HEK293 (cell line): ENCODE measurements at regions not wholly inside any gene's neighbourhood (a gene's known extent, or its start where the extent isn't known, plus 50 kb on each side); places are given as distances from the start of the nearest gene placed in this dataset.

ENCODE experiments used
- CTCF ChIA-PET: fragments of 350-600 bp; formaldehyde crosslinking; extraction: SDS; loops from one replicate; lab custom pipeline; 2021; ENCODE audit warnings: antibody characterized with exemption; lab: Yijun Ruan, JAX
- POLR2A ChIA-PET: fragments of 300-600 bp; formaldehyde crosslinking; extraction: SDS; loops from one replicate; lab custom pipeline; 2020; ENCODE audit warnings: antibody characterized with exemption, inconsistent platforms; lab: Yijun Ruan, JAX
- H3K27ac ChIP-seq: fragments of 200-500 bp; sonication (Bioruptor generic); 2 replicates; pipeline ENCODE4 v1.5.1; 2014; ENCODE audit warnings: low read depth, low read length, control low read depth, inconsistent platforms; ENCODE audit errors: extremely low read depth
- H3K36me3 ChIP-seq, 2 experiments: fragments of 200-500 bp in 1 of 2; sonication (Bioruptor generic) in 1 of 2; 1 replicate in 1 of 2; 2 replicates in 1 of 2; pipeline ENCODE4 v1.5.1; 2014 to 2017; ENCODE audit warnings: inconsistent platforms in 2 of 2, low read length in 2 of 2; ENCODE audit not compliant: control insufficient read depth in 2 of 2, insufficient read depth in 1 of 2
- H3K4me1 ChIP-seq: fragments of 200-500 bp; sonication (Bioruptor generic); 2 replicates; pipeline ENCODE4 v1.5.1; 2014; ENCODE audit warnings: mild to moderate bottlenecking, low read length, inconsistent platforms; ENCODE audit not compliant: control insufficient read depth, insufficient read depth
- H3K4me3 ChIP-seq: 2 replicates; pipeline ENCODE4 v1.5.1; 2011; ENCODE audit warnings: low read depth, mild to moderate bottlenecking, control low read depth, low read length, moderate library complexity
- H3K9me3 ChIP-seq: fragments of 200-500 bp; sonication (Bioruptor generic); 2 replicates; pipeline ENCODE4 v1.5.1; 2014; ENCODE audit warnings: low read depth, low read length, inconsistent platforms; ENCODE audit not compliant: control insufficient read depth, insufficient read depth
- BCL11B ChIP-seq: fragments of 450-650 bp; formaldehyde crosslinking; IDR thresholded peaks from 2 replicates; pipeline ENCODE4 v1.5.1; 2016; ENCODE audit warnings: low read depth, missing biosample characterization, missing genetic modification characterization
- GLIS2 ChIP-seq: fragments of 450-650 bp; formaldehyde crosslinking; IDR thresholded peaks from 2 replicates; pipeline ENCODE4 v1.5.1; 2016; ENCODE audit warnings: missing biosample characterization, missing genetic modification characterization
- HOXA7 ChIP-seq: sonication (generic); formaldehyde crosslinking; IDR thresholded peaks from 2 replicates; pipeline ENCODE4 v1.8.1; 2022; ENCODE audit warnings: missing genetic modification reagents, borderline replicate concordance
- REPIN1 ChIP-seq: fragments of 450-650 bp; formaldehyde crosslinking; IDR thresholded peaks from 2 replicates; pipeline ENCODE4 v1.5.1; 2017; ENCODE audit warnings: missing biosample characterization, missing genetic modification characterization, low read depth
- ZEB2 ChIP-seq: fragments of 450-650 bp; formaldehyde crosslinking; IDR thresholded peaks from 2 replicates; pipeline ENCODE4 v1.5.1; 2016; ENCODE audit warnings: missing biosample characterization, missing genetic modification characterization
- ZFP69B ChIP-seq: fragments of 450-650 bp; formaldehyde crosslinking; IDR thresholded peaks from 2 replicates; pipeline ENCODE4 v1.5.1; 2016; ENCODE audit warnings: missing biosample characterization, missing genetic modification characterization
- ZNF155 ChIP-seq: fragments of 450-650 bp; formaldehyde crosslinking; IDR thresholded peaks from 2 replicates; pipeline ENCODE4 v1.5.1; 2016; ENCODE audit warnings: missing biosample characterization, missing genetic modification characterization
- ZNF157 ChIP-seq: fragments of 450-650 bp; formaldehyde crosslinking; IDR thresholded peaks from 2 replicates; pipeline ENCODE4 v1.5.1; 2016; ENCODE audit warnings: missing biosample characterization, missing genetic modification characterization
- ZNF248 ChIP-seq: fragments of 450-650 bp; formaldehyde crosslinking; IDR thresholded peaks from 2 replicates; pipeline ENCODE4 v1.5.1; 2017; ENCODE audit warnings: missing biosample characterization, missing genetic modification characterization
- ZNF266 ChIP-seq: fragments of 450-650 bp; formaldehyde crosslinking; IDR thresholded peaks from 2 replicates; pipeline ENCODE4 v1.5.1; 2016; ENCODE audit warnings: missing biosample characterization, missing genetic modification characterization, low read depth
- ZNF335 ChIP-seq: fragments of 450-650 bp; formaldehyde crosslinking; conservative IDR thresholded peaks from 2 replicates; pipeline ENCODE4 v1.5.1; 2016; ENCODE audit warnings: missing biosample characterization, missing genetic modification characterization
- ZNF501 ChIP-seq: fragments of 450-650 bp; formaldehyde crosslinking; IDR thresholded peaks from 2 replicates; pipeline ENCODE4 v1.5.1; 2016; ENCODE audit warnings: missing biosample characterization, missing genetic modification characterization
- ZNF596 ChIP-seq: fragments of 450-650 bp; IDR thresholded peaks from 2 replicates; pipeline ENCODE4 v1.5.0; 2018; ENCODE audit warnings: missing biosample characterization, mild to moderate bottlenecking, missing genetic modification characterization, moderate library complexity
- ZNF701 ChIP-seq: fragments of 450-650 bp; formaldehyde crosslinking; IDR thresholded peaks from 2 replicates; pipeline ENCODE4 v1.5.1; 2016; ENCODE audit warnings: missing biosample characterization, missing genetic modification characterization
- ZNF768 ChIP-seq: fragments of 450-650 bp; formaldehyde crosslinking; IDR thresholded peaks from 2 replicates; pipeline ENCODE4 v1.5.1; 2018; ENCODE audit warnings: missing biosample characterization, mild to moderate bottlenecking, missing genetic modification characterization
- ZNF792 ChIP-seq: fragments of 450-650 bp; formaldehyde crosslinking; IDR thresholded peaks from 2 replicates; pipeline ENCODE4 v1.5.1; 2016; ENCODE audit warnings: missing biosample characterization, missing genetic modification characterization
- ZNF843 ChIP-seq: fragments of 450-650 bp; formaldehyde crosslinking; IDR thresholded peaks from 2 replicates; pipeline ENCODE4 v1.5.1; 2016; ENCODE audit warnings: missing biosample characterization, missing genetic modification characterization
- ZXDB ChIP-seq: fragments of 450-650 bp; formaldehyde crosslinking; IDR thresholded peaks from 2 replicates; pipeline ENCODE4 v1.5.1; 2016; ENCODE audit warnings: missing biosample characterization, missing genetic modification characterization
- TF ChIP-seq, protein P1 (sequence below): fragments of 450-650 bp; formaldehyde crosslinking; IDR thresholded peaks from 2 replicates; pipeline ENCODE4 v1.5.1; 2017; ENCODE audit warnings: missing biosample characterization, missing genetic modification characterization
- TF ChIP-seq, protein P2 (sequence below): fragments of 450-650 bp; formaldehyde crosslinking; IDR thresholded peaks from 2 replicates; pipeline ENCODE4 v1.5.1; 2016; ENCODE audit warnings: missing biosample characterization, missing genetic modification characterization
- TF ChIP-seq, protein P3 (sequence below): fragments of 450-650 bp; formaldehyde crosslinking; IDR thresholded peaks from 2 replicates; pipeline ENCODE4 v1.5.1; 2016; ENCODE audit warnings: missing biosample characterization, missing genetic modification characterization
- TF ChIP-seq, protein P4 (sequence below): fragments of 450-650 bp; formaldehyde crosslinking; IDR thresholded peaks from 2 replicates; pipeline ENCODE4 v1.5.1; 2017; ENCODE audit warnings: missing biosample characterization, missing genetic modification characterization
- TF ChIP-seq, protein P5 (sequence below): fragments of 450-650 bp; formaldehyde crosslinking; IDR thresholded peaks from 2 replicates; pipeline ENCODE4 v1.5.1; 2016; ENCODE audit warnings: missing biosample characterization, missing genetic modification characterization, low read depth

DNA sequence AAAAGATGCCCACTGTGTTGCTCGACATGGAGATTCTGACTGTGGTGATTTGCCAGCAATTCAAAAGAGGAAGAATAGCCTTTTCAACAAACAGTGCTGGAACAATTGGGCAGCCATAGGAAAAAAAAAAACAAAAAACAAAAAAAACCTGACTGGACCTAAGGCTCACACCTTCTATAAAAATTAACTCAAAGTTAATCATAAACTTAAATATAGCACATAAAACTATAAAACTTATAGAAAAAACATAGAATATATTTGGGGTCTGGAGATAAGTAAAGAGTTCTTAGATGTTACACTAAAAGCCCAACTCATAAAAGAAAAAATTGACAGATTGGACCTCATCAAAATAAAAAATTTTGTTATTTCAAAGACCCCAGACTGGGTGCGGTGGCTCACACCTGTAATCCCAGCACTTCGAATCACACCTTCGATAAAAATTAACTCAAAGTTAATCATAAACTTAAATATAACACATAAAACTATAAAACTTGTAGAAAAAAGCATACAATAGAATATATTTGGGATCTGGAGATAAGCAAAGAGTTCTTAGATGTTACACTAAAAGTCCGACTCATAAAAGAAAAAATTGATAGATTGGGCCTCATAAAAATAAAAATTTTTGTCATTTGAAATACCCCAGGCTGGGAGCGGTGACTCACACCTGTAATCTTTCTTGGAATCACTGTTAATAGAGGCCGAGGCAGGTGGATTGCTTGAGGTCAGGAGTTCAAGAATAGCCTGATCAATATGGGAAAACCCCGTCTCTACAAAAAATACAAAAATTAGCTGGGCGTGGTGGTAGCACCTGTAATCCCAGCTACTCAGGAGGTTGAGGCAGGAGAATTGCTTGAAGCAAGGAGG is 115.6 kb upstream of the FAM83B start:
- POLR2A ChIA-PET = no interaction called here
- TF ChIP-seq BCL11B (tag by site-specific recombination) (no peak), ZNF701 (tag by site-specific recombination) (no peak), ZNF843 (no peak), ZFP69B (no peak), ZNF768 (tag by site-specific recombination) (no peak)
- TF ChIP-seq, all 188 proteins: peak for 0
- Histone ChIP-seq H3K9me3 (no peaks in the 10 kb centered on the region), H3K27ac (no peak overlapping the region), H3K36me3 (no peaks in the 10 kb centered on the region), H3K4me3 (no peak overlapping the region), H3K4me1 (no peaks in the 10 kb centered on the region)
- CTCF ChIA-PET = interaction anchor here (2.8 kb wide), 1 partner anchor 13 kb away, joined by 13 read pairs; no protein-coding TSS in a partner anchor

DNA sequence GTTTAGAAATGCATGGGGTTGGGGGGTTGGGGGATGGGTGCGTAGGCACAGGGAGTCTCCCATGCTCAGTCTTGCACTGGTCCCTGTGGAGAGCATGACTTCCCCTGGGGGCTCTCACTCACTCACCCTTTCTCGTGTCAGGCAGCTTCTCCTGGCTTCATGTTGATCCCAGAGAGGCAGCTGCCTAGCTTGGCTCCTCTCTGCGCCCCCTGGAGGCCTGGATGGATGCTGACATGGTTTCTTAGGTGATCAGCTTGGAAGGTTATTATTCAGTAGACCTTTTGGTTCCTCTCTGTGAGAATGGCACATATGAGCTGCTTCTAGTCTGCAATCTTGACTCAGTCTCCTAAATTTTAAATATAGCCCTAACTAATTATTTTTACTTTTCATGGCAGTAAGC is 109.3 kb upstream of the FAM83B start:
- Histone ChIP-seq H3K4me3 (no peak overlapping the region), H3K27ac (no peak overlapping the region), H3K9me3 (no peaks in the 10 kb centered on the region), H3K36me3 (no peaks in the 10 kb centered on the region), H3K4me1 (no peaks in the 10 kb centered on the region)
- POLR2A ChIA-PET = no interaction called here
- CTCF ChIA-PET = interaction anchor here (0.6 to 2.3 kb wide), 6 partner anchors 18 to 1422 kb away, joined by 3 to 12 read pairs (median 4); no protein-coding TSS in a partner anchor
- TF ChIP-seq HOXA7 (CRISPR knock-in tag) = no peak
- no peak for TF ChIP-seq ZNF501 (tag by site-specific recombination)
- TF ChIP-seq ZNF335 (tag by site-specific recombination) = no peak
- TF ChIP-seq GLIS2 (tag by site-specific recombination) = no peak
- no peak for TF ChIP-seq ZNF792 (tag by site-specific recombination)
- TF ChIP-seq, protein P1, sequence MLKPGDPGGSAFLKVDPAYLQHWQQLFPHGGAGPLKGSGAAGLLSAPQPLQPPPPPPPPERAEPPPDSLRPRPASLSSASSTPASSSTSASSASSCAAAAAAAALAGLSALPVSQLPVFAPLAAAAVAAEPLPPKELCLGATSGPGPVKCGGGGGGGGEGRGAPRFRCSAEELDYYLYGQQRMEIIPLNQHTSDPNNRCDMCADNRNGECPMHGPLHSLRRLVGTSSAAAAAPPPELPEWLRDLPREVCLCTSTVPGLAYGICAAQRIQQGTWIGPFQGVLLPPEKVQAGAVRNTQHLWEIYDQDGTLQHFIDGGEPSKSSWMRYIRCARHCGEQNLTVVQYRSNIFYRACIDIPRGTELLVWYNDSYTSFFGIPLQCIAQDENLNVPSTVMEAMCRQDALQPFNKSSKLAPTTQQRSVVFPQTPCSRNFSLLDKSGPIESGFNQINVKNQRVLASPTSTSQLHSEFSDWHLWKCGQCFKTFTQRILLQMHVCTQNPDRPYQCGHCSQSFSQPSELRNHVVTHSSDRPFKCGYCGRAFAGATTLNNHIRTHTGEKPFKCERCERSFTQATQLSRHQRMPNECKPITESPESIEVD (tag by site-specific recombination) = no peak
- TF ChIP-seq, all 188 proteins: peak for 0

DNA sequence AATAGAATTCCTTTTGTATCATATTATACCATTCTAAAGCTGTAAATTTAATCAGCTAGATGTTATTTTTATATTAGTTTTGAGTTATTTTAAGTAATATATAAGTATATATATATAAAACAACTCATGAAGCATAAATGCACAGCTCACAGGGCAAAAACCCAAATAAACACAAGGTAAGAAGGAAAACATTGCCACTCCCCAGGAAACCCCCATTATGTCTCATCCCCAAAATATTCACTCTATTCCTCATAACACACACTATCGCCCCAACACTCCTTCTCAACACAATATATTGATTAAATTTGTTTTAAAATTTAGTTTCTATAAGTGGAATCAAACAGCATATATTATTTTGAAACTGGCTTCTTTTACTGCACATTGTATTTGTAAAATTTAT is 98.6 kb upstream of the FAM83B start:
- Histone ChIP-seq H3K4me1 (no peaks in the 10 kb centered on the region), H3K4me3 (no peak overlapping the region), H3K9me3 (no peaks in the 10 kb centered on the region; the same call in 1 of the 2 replicates), H3K27ac (no peak overlapping the region), H3K36me3 (no peaks in the 10 kb centered on the region)
- POLR2A ChIA-PET = no interaction called here
- CTCF ChIA-PET = no interaction called here
- TF ChIP-seq ZNF157 (no peak), ZEB2 (tag by site-specific recombination) (no peak), REPIN1 (no peak), ZNF266 (no peak), ZXDB (tag by site-specific recombination) (no peak), ZNF596 (tag by site-specific recombination) (no peak), ZNF248 (tag by site-specific recombination) (no peak), ZNF155 (no peak)
- TF ChIP-seq, protein P2, sequence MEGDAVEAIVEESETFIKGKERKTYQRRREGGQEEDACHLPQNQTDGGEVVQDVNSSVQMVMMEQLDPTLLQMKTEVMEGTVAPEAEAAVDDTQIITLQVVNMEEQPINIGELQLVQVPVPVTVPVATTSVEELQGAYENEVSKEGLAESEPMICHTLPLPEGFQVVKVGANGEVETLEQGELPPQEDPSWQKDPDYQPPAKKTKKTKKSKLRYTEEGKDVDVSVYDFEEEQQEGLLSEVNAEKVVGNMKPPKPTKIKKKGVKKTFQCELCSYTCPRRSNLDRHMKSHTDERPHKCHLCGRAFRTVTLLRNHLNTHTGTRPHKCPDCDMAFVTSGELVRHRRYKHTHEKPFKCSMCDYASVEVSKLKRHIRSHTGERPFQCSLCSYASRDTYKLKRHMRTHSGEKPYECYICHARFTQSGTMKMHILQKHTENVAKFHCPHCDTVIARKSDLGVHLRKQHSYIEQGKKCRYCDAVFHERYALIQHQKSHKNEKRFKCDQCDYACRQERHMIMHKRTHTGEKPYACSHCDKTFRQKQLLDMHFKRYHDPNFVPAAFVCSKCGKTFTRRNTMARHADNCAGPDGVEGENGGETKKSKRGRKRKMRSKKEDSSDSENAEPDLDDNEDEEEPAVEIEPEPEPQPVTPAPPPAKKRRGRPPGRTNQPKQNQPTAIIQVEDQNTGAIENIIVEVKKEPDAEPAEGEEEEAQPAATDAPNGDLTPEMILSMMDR (tag by site-specific recombination) = no peak
- TF ChIP-seq, protein P3, sequence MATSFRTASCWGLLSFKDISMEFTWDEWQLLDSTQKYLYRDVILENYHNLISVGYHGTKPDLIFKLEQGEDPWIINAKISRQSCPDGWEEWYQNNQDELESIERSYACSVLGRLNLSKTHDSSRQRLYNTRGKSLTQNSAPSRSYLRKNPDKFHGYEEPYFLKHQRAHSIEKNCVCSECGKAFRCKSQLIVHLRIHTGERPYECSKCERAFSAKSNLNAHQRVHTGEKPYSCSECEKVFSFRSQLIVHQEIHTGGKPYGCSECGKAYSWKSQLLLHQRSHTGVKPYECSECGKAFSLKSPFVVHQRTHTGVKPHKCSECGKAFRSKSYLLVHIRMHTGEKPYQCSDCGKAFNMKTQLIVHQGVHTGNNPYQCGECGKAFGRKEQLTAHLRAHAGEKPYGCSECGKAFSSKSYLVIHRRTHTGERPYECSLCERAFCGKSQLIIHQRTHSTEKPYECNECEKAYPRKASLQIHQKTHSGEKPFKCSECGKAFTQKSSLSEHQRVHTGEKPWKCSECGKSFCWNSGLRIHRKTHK = no peak
- TF ChIP-seq, protein P4, sequence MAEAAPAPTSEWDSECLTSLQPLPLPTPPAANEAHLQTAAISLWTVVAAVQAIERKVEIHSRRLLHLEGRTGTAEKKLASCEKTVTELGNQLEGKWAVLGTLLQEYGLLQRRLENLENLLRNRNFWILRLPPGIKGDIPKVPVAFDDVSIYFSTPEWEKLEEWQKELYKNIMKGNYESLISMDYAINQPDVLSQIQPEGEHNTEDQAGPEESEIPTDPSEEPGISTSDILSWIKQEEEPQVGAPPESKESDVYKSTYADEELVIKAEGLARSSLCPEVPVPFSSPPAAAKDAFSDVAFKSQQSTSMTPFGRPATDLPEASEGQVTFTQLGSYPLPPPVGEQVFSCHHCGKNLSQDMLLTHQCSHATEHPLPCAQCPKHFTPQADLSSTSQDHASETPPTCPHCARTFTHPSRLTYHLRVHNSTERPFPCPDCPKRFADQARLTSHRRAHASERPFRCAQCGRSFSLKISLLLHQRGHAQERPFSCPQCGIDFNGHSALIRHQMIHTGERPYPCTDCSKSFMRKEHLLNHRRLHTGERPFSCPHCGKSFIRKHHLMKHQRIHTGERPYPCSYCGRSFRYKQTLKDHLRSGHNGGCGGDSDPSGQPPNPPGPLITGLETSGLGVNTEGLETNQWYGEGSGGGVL (tag by site-specific recombination) = no peak
- TF ChIP-seq, protein P5, sequence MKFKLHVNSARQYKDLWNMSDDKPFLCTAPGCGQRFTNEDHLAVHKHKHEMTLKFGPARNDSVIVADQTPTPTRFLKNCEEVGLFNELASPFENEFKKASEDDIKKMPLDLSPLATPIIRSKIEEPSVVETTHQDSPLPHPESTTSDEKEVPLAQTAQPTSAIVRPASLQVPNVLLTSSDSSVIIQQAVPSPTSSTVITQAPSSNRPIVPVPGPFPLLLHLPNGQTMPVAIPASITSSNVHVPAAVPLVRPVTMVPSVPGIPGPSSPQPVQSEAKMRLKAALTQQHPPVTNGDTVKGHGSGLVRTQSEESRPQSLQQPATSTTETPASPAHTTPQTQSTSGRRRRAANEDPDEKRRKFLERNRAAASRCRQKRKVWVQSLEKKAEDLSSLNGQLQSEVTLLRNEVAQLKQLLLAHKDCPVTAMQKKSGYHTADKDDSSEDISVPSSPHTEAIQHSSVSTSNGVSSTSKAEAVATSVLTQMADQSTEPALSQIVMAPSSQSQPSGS (tag by site-specific recombination) = no peak
